Fibroblast of villous mesenchyme (primary cell): ENCODE measurements at regions not wholly inside any gene's neighbourhood (a gene's known extent, or its start where the extent isn't known, plus 50 kb on each side); places are given as distances from the start of the nearest gene placed in this dataset.
"Not testable (repeated sequence)": the region's sequence is repeated elsewhere in the genome, so short reads cannot be mapped to it uniquely, and the experiment has no call there.

Experiments used
- DNase-seq: peaks from one replicate; pipeline ENCODE4 v3.0.0-alpha.2; 2010; ENCODE audit warnings: low read depth
- H3K4me3 ChIP-seq: 2 replicates; pipeline ENCODE4 v1.5.1; 2011; ENCODE audit warnings: low read depth, mild to moderate bottlenecking, low read length
- CTCF ChIP-seq: IDR thresholded peaks from 2 replicates; pipeline ENCODE4 v1.5.1; 2012; ENCODE audit warnings: low read depth, mild to moderate bottlenecking, low read length; ENCODE audit not compliant: insufficient read depth

- no peak for TF ChIP-seq CTCF
- no peak for DNase-seq
These were observed 66.0 kb upstream of the PITX1 start for GRCh38 chr5:135100011-135100410.

DNA sequence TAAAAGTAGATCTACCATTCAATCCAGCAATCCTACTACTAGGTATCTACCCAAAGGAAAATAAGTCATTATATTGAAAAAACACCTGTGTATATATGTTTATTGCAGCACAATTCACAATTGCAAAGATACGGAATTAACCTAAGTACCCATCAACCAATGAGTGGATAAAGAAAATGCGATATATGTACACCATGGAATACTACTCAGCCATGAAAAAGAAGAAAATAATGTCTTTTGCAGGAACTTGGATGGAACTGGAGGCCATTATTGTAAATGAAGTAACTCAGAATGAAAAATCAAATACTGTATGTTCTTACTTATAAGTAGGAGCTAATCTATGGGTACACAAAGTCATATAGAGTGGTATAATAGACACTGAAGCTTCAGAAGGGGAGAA lies 63.4 kb upstream of the PITX1 start:
- H3K4me3 ChIP-seq, result no peak overlapping the region
- no peak for DNase-seq
- no peak for TF ChIP-seq CTCF

More at GRCh38 chr5:135100011-135100410, 66.0 kb upstream of the PITX1 start:
- H3K4me3 ChIP-seq, result no peak overlapping the region

GRCh38 chr5:135095871-135096270 lies 61.8 kb upstream of the PITX1 start:
- no peak overlapping the region for H3K4me3 ChIP-seq
- TF ChIP-seq CTCF, result no peak
- no peak for DNase-seq

DNA sequence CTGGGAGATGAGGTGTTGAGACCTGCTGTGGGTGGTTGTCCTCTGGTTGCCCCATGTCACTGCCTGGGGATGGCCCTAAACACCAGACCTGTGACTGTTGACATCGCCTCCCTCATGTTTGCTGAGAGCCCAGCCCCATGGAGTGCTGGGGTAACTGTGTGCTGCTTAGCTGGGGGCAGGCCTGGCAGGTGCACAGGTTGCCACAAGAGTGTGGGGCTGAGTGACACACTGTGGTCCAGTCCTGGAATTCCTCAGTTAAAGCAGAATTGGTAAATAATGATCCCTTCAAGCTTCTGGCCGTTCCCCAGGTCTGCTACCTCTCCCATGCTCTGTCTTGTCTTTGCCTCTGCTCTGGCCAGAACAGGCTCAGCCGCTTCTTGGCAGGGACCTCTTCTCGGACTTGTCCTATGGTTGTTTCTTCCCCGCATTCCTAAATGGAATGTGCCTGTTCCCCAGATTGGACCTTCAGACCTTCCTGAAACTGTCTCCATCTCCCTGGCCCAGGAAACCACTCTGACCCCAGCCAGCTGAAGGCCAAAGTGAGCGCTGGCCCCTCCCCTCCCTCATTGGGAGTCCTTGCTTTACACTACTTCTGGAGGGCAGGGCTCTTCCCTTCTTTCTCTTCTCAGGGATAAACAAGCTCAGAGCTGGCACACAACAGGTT lies 61.2 kb upstream of the PITX1 start:
- TF ChIP-seq CTCF, result no peak
- no peak overlapping the region for H3K4me3 ChIP-seq
- no peak for DNase-seq

DNA sequence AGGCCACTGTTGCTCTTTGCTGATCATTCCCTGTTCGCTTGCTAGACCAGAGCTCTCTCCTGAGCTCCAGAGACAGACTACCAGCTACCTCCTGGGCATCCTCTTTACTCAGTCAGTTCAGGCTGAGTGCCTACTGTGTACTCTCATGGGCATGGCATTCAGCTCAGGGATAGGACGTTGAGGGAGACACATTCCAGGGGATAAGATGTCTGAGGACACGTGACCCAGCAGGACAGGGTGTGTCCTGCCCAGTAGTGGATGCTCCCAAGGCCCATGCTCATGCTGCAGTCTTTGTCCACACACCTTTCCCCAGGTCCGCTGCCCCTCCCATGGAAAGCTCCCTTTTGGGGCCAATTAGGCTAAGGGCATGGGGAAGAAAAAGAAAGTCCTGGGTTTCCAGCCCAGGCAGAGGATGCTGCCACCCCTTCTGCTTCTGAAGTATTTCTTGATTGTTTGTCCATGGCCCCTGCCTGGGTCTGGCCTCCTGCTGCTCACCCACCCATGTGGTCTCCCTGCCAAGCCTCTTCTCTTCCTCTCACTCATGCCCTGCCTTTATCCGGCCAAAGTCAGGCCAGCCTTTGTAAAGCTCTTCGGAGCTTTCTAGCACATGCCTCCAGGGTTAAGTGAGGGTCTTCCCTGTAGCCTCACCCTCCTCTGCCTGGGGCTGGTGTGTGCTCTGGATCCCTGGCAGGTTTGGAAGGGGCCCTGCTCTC lies 60.5 kb upstream of the PITX1 start:
- H3K4me3 ChIP-seq, result no peak overlapping the region
- no peak for DNase-seq
- no peak for TF ChIP-seq CTCF

DNA sequence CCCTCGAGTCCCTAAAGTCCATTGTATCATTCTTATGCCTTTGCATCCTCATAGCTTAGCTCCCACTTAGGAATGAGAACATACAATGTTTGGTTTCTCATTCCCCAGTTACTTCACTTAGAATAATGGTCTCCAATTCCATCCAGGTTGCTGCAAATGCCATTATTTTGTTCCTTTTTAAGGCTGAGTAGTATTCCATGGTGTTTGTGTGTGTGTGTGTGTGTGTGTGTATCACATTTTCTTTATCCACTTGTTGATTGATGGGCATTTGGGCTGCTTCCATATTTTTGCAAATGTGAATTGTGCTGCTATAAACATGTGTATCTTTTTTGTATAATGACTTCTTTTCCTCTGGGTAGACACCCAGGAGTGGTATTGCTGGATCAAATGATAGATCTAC lies 59.5 kb upstream of the PITX1 start:
- H3K4me3 ChIP-seq, DNase-seq: not testable (repeated sequence)

GRCh38 chr5:135092476-135092875 lies 58.4 kb upstream of the PITX1 start:
- no peak for TF ChIP-seq CTCF
- H3K4me3 ChIP-seq, result no peak overlapping the region
- no peak for DNase-seq
